Glutamatergic neuron (in vitro differentiated cells): ENCODE measurements at regions not wholly inside any gene's neighbourhood (a gene's known extent, or its start where the extent isn't known, plus 50 kb on each side); places are given as distances from the start of the nearest gene placed in this dataset.

Experiments
- DNase-seq: peaks from one replicate; pipeline ENCODE4 v3.0.0; 2022
- H3K27ac Mint-ChIP-seq: one replicate; pipeline ENCODE4 v1.8.0; 2020; ENCODE audit warnings: mild to moderate bottlenecking, mixed read lengths, inconsistent platforms; ENCODE audit not compliant: unreplicated experiment
- H3K27me3 Mint-ChIP-seq: one replicate; pipeline ENCODE4 v1.8.0; 2020; ENCODE audit warnings: mild to moderate bottlenecking, moderate library complexity, mixed read lengths, inconsistent platforms; ENCODE audit not compliant: unreplicated experiment
- H3K36me3 Mint-ChIP-seq: one replicate; pipeline ENCODE4 v1.8.0; 2020; ENCODE audit warnings: mild to moderate bottlenecking, mixed read lengths, inconsistent platforms; ENCODE audit not compliant: unreplicated experiment
- H3K4me1 Mint-ChIP-seq: one replicate; pipeline ENCODE4 v1.8.0; 2020; ENCODE audit warnings: mild to moderate bottlenecking, low read depth, mixed read lengths, inconsistent platforms; ENCODE audit not compliant: unreplicated experiment
- H3K4me3 Mint-ChIP-seq: one replicate; pipeline ENCODE4 v1.8.0; 2020; ENCODE audit warnings: mild to moderate bottlenecking, mixed read lengths, inconsistent platforms; ENCODE audit not compliant: unreplicated experiment
- H3K9me3 Mint-ChIP-seq: one replicate; pipeline ENCODE4 v1.8.0; 2020; ENCODE audit warnings: mild to moderate bottlenecking, moderate library complexity, mixed read lengths, inconsistent platforms; ENCODE audit not compliant: unreplicated experiment
- CTCF ChIP-seq: fragments of 200-600 bp; sonication (generic); IDR thresholded peaks from one replicate; pipeline ENCODE4 v1.5.0; 2021; ENCODE audit not compliant: partially characterized antibody, unreplicated experiment

DNA sequence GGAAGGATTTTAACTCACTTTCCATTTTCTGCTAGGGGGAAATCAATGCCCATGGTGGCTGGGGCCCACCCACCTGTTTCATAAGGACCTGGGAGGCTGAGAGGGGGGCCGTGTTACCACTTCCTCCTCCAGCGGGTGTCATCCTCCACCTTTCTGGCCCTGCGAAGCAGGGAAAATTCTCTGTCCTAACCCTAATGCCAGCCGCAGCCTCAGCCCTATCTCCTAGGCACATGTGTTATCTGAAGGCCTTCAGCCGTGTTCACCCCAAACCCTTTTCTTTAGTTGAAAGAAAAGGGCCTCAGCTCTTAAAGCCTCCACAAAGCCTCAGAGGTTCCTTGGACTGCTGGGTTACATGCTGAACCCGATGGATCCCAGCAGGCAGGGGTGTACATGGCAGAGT lies 55.4 kb upstream of the NECTIN1 start:
- Mint-ChIP-seq H3K27me3 (peaks cover 8% of the 10 kb centered on the region), H3K9me3 (peaks cover 7% of the 10 kb centered on the region), H3K36me3 (no peaks in the 10 kb centered on the region), H3K4me3 (no peak overlapping the region), H3K27ac (no peak overlapping the region), H3K4me1 (peaks cover 27% of the 10 kb centered on the region)
- no peak for DNase-seq
- TF ChIP-seq CTCF: no peak

- Mint-ChIP-seq H3K27ac (no peak overlapping the region), H3K4me3 (no peak overlapping the region), H3K9me3 (peaks cover 7% of the 10 kb centered on the region), H3K27me3 (peaks cover 8% of the 10 kb centered on the region), H3K36me3 (no peaks in the 10 kb centered on the region), H3K4me1 (peaks cover 24% of the 10 kb centered on the region)
- no peak for DNase-seq
- no peak for TF ChIP-seq CTCF
These were observed 54.7 kb upstream of the NECTIN1 start for GRCh38 chr11:119783466-119784400.

GRCh38 chr11:119782739-119783072 lies 53.7 kb upstream of the NECTIN1 start:
- H3K27ac Mint-ChIP-seq: peak overlapping the region; percentile 9
- H3K9me3 Mint-ChIP-seq: peaks cover 7% of the 10 kb centered on the region
- peaks cover 8% of the 10 kb centered on the region for H3K27me3 Mint-ChIP-seq
- H3K4me3 Mint-ChIP-seq: no peak overlapping the region
- TF ChIP-seq CTCF: no peak
- H3K36me3 Mint-ChIP-seq: no peaks in the 10 kb centered on the region
- no peak for DNase-seq
- peaks cover 22% of the 10 kb centered on the region for H3K4me1 Mint-ChIP-seq

GRCh38 chr11:119782006-119782738 lies 53.2 kb upstream of the NECTIN1 start:
- Mint-ChIP-seq H3K4me3 (peak overlapping the region; percentile 14), H3K36me3 (no peaks in the 10 kb centered on the region), H3K27me3 (peaks cover 8% of the 10 kb centered on the region), H3K27ac (peak overlapping the region; percentile 9), H3K4me1 (peaks cover 20% of the 10 kb centered on the region), H3K9me3 (peaks cover 7% of the 10 kb centered on the region)
- TF ChIP-seq CTCF: no peak
- DNase-seq: peak; percentile 47
